ENCODE measurements at regions not wholly inside any gene's neighbourhood (a gene's known extent, or its start where the extent isn't known, plus 50 kb on each side); places are given as distances from the start of the nearest gene placed in this dataset.
A peak's percentile ranks its signal among the peaks of the same experiment; 100 is the strongest.

DNA sequence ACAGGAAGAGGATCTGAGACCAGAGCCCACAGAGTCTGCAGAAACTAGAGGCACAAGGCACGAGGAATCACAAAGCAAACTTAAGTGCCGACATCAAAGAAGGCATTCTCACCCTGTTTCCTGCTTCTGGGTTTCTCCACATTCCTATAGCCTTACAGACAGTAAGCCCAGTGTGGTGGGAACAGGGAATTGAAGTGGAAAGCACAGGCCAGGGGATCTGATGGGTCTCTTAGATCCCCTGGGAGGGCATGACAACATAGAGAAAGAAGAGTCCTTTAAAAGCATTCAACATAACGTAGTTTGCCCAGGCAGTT lies 75.6 kb upstream of the FRMD6 start:
- peak; percentile 51 for DNase-seq (ENCODE audit: low read depth)
- TF ChIP-seq, protein P1, sequence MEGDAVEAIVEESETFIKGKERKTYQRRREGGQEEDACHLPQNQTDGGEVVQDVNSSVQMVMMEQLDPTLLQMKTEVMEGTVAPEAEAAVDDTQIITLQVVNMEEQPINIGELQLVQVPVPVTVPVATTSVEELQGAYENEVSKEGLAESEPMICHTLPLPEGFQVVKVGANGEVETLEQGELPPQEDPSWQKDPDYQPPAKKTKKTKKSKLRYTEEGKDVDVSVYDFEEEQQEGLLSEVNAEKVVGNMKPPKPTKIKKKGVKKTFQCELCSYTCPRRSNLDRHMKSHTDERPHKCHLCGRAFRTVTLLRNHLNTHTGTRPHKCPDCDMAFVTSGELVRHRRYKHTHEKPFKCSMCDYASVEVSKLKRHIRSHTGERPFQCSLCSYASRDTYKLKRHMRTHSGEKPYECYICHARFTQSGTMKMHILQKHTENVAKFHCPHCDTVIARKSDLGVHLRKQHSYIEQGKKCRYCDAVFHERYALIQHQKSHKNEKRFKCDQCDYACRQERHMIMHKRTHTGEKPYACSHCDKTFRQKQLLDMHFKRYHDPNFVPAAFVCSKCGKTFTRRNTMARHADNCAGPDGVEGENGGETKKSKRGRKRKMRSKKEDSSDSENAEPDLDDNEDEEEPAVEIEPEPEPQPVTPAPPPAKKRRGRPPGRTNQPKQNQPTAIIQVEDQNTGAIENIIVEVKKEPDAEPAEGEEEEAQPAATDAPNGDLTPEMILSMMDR (IDR thresholded peaks at IDR 0.05; ENCODE audit: insufficient read depth, low read depth, low read length), result no peak
- no peak overlapping the region for H3K4me3 ChIP-seq (ENCODE audit: low read depth, low read length)

DNA sequence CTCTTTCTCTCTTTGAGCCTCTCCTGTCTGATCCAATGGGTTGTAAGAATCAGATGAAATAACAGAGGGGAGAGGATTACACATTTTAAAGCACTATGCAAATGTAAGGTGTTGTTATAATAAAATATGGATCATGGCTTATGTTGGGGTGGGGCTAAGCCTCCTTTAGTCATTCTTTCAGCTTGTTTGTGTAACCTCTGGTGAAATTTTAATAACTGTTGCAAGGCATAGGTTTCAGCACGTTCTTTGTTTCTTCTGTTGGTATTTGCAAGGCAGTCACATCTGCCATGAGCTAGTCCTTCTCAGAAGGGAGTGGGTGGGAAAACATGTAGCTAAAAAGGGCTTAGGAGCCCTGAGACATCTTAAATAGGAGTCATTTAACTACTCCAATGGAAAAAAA lies 74.8 kb upstream of the FRMD6 start:
- DNase-seq (ENCODE audit: low read depth), result peak; percentile 32
- TF ChIP-seq, protein P1 (IDR thresholded peaks at IDR 0.05; ENCODE audit: insufficient read depth, low read depth, low read length), result no peak
- no peak overlapping the region for H3K4me3 ChIP-seq (ENCODE audit: low read depth, low read length)

DNA sequence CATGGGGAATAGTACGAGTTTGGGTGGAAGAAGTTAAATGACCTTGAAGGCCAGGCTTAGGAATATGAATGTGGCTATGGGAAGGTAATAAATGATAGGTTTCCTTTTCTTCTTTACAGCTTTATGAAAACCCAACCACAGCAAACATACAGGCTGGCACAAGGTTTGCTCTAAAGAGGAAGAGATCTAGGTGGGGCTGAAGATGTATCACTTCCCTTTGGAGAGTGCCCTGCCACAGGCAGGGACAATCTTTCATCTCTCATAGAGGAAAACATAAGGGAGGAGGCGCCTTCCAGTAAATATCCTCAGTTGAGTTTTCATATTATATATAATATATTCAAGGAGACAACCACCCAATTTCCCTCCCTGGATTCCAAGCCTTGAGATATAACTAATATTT lies 72.9 kb upstream of the FRMD6 start:
- no peak overlapping the region for H3K4me3 ChIP-seq (ENCODE audit: low read depth, low read length)
- TF ChIP-seq, protein P1 (IDR thresholded peaks at IDR 0.05; ENCODE audit: insufficient read depth, low read depth, low read length), result no peak
- DNase-seq (ENCODE audit: low read depth), result no peak

DNA sequence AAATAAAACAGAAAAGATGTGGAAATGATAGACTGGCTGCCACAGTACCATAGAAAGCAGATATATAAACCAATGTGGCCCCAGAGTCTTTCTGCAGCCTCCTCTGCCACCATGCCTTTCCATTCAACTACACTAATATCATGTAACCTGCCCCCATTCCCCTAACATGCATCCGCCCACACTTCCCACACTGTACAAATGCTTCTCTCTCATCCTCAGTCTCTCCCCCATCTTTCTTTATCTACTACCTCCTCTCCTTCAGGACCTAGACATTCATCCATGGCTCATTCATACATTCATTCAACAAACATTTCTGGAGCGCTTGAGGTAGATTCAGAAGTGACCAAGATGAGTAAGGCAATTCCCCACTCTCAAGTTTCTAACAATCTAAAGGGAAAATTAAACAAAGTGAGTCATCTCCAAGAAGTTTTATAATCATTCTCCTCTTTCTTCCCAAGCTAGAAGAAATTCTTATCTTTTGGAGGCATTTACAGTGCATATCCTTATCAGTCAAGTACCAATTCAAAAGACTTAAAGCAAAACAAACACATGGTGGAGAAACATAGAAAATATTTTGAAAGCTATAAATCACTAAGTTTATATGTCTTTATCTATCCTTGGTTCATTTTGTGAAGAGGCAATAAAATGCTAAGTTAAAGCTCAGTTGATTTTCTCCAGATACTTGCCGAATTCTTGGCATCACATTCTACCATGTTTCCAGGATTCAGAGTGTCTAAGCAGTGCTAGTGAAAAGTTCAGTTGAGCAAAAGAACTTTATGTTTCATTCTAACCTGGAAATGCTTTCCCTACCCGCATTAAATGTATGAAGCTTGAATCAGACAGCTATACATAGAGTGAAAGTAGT lies 70.5 kb upstream of the FRMD6 start:
- H3K4me3 ChIP-seq (ENCODE audit: low read depth, low read length), result no peak overlapping the region
- TF ChIP-seq, protein P1 (IDR thresholded peaks at IDR 0.05; ENCODE audit: insufficient read depth, low read depth, low read length), result no peak
- DNase-seq (ENCODE audit: low read depth), result peak; percentile 97

DNA sequence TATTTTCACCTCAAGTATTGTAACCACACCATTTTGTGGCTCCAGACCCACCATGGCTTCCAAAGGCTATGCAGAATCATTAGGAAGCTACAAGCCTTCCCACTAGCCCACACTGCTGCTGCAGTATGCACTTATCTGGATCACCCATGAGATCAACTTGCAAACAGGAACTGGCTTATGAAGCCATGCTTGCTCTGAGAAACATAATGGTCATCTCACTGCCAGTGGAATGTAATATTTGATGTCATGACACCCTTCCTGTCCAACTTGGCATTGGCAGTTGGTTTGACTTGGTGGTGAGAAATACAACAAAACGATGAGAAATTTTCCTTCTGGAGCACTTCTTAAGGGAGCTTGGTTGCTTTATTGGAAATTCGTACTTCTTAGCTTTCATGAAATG lies 69.3 kb upstream of the FRMD6 start:
- H3K4me3 ChIP-seq (ENCODE audit: low read depth, low read length), result no peak overlapping the region
- TF ChIP-seq, protein P1 (IDR thresholded peaks at IDR 0.05; ENCODE audit: insufficient read depth, low read depth, low read length), result no peak
- no peak for DNase-seq (ENCODE audit: low read depth)

DNA sequence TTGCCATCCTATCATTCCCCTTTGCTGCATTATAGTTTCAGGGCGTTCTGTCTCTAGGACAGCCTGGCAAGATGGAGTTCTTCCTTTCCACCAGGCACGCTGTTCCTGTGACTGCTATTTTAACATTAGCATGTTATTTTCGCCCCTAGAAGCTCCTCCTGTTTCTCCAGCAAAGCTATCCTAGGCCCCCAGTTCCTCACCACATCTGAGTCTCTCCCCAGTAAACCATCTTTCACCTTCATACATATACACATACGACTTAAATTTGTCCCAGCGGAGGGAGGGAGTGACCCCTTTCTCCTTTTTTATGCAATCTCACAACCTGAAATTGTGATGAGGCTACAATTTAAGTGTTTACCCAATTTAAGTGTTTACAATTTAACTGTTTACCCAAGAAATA lies 66.7 kb upstream of the FRMD6 start:
- no peak overlapping the region for H3K4me3 ChIP-seq (ENCODE audit: low read depth, low read length)
- no peak for DNase-seq (ENCODE audit: low read depth)
- TF ChIP-seq, protein P1 (IDR thresholded peaks at IDR 0.05; ENCODE audit: insufficient read depth, low read depth, low read length), result no peak

DNA sequence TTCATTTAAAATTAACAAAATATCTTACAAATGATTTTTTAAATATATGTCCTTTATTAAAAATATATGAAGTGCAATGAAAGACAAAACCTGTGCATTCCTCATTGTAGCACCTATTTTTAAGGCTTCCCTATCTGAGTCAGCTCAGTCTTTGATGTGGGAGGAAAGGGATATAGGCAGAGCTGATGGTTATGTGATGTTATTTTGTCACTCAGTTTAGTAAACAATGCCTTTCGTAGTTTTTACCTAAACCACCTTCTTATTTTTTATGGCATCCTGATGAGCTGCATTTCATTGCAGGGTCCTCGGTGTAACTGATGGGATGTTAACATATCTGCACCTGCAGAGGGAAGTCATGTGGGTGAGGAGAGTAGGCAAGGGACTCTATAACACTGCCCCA lies 58.9 kb upstream of the FRMD6 start:
- H3K4me3 ChIP-seq (ENCODE audit: low read depth, low read length), result no peak overlapping the region
- TF ChIP-seq, protein P1 (IDR thresholded peaks at IDR 0.05; ENCODE audit: insufficient read depth, low read depth, low read length), result no peak
- no peak for DNase-seq (ENCODE audit: low read depth)
